ENCODE measurements at regions not wholly inside any gene's neighbourhood (a gene's known extent, or its start where the extent isn't known, plus 50 kb on each side); places are given as distances from the start of the nearest gene placed in this dataset.

DNA sequence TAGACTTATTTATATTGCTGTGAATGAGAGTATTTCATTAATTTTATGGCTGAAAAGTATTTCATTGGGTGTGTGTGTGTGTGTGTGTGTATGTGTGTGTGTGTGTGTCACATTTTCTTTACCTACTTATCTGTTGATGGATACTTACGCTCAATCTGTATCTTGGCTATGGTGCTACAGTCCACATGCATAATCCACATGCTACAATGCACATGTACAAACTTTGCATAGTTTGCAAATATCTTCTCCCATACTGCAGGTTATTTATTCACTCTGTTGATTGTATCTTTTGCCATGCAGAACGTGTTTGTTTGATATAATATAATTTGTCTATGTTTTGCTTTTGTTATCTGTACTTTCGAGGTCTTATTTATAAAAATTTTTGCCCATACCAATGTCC lies 167.8 kb downstream of the RAB28 start:
- DNase-seq: no peak
- Histone ChIP-seq H3K9me3 (ENCODE audit: severe bottlenecking) (no peaks in the 10 kb centered on the region), H3K27ac (no peak overlapping the region), H3K27me3 (ENCODE audit: insufficient read depth, low read depth, severe bottlenecking) (no peaks in the 10 kb centered on the region), H3K4me3 (ENCODE audit: low read depth, low read length) (no peak overlapping the region), H3K36me3 (no peaks in the 10 kb centered on the region)
- TF ChIP-seq, protein P1, sequence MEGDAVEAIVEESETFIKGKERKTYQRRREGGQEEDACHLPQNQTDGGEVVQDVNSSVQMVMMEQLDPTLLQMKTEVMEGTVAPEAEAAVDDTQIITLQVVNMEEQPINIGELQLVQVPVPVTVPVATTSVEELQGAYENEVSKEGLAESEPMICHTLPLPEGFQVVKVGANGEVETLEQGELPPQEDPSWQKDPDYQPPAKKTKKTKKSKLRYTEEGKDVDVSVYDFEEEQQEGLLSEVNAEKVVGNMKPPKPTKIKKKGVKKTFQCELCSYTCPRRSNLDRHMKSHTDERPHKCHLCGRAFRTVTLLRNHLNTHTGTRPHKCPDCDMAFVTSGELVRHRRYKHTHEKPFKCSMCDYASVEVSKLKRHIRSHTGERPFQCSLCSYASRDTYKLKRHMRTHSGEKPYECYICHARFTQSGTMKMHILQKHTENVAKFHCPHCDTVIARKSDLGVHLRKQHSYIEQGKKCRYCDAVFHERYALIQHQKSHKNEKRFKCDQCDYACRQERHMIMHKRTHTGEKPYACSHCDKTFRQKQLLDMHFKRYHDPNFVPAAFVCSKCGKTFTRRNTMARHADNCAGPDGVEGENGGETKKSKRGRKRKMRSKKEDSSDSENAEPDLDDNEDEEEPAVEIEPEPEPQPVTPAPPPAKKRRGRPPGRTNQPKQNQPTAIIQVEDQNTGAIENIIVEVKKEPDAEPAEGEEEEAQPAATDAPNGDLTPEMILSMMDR (IDR thresholded peaks at IDR 0.05; ENCODE audit: low read depth, low read length): no peak

DNA sequence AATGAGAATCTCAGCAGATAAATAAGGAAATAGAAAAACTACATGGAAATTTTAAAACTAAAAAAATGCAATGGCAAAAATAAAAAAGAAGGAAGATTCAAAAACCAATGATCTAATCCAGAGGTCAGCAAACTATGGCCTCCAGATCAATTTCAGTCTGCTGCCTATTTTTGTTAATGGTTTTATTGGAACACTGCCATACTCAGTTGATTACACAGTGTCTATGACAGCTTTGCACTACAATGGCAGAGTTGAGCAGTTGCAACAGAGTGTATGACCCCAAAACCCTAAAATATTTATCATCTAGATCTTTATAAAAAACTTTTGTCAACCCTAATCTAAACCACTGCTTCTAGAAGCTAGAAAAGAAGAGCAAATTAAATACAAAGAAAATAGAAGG lies 170.3 kb downstream of the RAB28 start:
- TF ChIP-seq, protein P1 (IDR thresholded peaks at IDR 0.05; ENCODE audit: low read depth, low read length): no peak
- Histone ChIP-seq H3K9me3 (ENCODE audit: severe bottlenecking) (no peaks in the 10 kb centered on the region), H3K27ac (no peak overlapping the region), H3K4me3 (ENCODE audit: low read depth, low read length) (no peak overlapping the region), H3K27me3 (ENCODE audit: insufficient read depth, low read depth, severe bottlenecking) (no peaks in the 10 kb centered on the region), H3K36me3 (no peaks in the 10 kb centered on the region)
- DNase-seq: no peak

DNA sequence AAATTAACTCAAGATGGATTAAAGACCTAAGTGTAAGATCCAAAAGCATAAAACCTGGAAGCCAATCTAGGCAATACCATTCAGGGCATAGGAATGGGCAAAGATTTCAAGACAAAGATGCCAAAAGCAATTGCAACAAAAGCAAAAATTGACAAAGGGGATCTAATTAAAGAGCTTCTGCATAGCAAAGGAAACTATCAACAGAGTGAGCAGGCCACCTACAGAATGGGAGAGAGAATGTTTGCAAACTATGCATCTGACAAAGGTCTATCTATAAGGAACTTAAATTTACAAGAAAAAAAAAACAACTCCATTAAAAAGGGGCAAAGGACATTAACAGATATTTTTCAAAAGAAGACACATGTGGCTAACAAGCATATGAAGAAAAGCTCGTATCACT lies 171.9 kb downstream of the RAB28 start:
- TF ChIP-seq, protein P1 (IDR thresholded peaks at IDR 0.05; ENCODE audit: low read depth, low read length): no peak

DNA sequence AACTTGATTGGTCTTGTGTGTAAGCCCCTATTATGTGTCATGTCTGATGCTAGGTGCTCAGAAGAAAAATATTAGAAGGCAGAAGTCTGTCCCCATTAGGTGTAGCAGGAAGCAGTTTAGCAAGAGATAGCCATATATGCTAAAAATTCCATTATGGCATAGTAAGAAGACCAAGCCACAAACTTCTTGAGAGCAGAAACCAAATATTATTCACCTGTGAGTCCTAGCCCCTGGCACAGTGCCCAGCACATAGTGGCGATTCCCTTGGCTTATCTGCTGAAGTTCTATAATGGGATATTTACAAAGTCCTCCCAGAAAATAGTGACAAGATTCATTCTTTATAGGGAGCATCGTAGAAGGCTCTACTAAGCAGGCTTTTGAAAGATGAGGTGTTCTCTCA lies 174.4 kb downstream of the RAB28 start:
- H3K4me3 ChIP-seq (ENCODE audit: low read depth, low read length): no peak overlapping the region
- no peak overlapping the region for H3K27ac ChIP-seq
- H3K27me3 ChIP-seq (ENCODE audit: insufficient read depth, low read depth, severe bottlenecking): no peaks in the 10 kb centered on the region
- no peaks in the 10 kb centered on the region for H3K36me3 ChIP-seq
- TF ChIP-seq, protein P1 (IDR thresholded peaks at IDR 0.05; ENCODE audit: low read depth, low read length): no peak
- no peak for DNase-seq
- no peaks in the 10 kb centered on the region for H3K9me3 ChIP-seq (ENCODE audit: severe bottlenecking)

More for the DNA sequence above, 171.9 kb downstream of the RAB28 start:
- Histone ChIP-seq H3K27ac (no peak overlapping the region), H3K4me3 (ENCODE audit: low read depth, low read length) (no peak overlapping the region), H3K27me3 (ENCODE audit: insufficient read depth, low read depth, severe bottlenecking) (no peaks in the 10 kb centered on the region), H3K36me3 (no peaks in the 10 kb centered on the region), H3K9me3 (ENCODE audit: severe bottlenecking) (no peaks in the 10 kb centered on the region)
- DNase-seq: no peak

DNA sequence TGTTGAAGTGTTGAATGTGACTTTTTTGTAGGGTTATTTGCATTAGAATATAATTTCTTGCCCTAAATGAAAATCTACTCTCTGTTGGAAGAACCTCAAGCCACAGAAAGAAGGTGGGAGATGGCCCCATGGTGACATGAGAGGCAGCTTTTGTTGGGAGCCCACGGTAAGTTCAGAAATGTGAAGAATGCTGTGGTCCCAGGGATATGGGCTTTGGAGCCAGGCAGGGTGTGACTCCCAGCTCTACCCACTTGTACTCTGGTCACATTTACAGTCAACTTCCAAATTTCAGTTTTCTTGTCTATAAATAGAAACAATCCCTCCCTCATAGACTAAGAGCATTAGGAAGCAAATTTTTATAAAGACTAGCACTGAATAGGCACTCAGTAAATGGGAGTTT lies 177.8 kb downstream of the RAB28 start:
- H3K27ac ChIP-seq: no peak overlapping the region
- TF ChIP-seq, protein P1 (IDR thresholded peaks at IDR 0.05; ENCODE audit: low read depth, low read length): no peak
- H3K4me3 ChIP-seq (ENCODE audit: low read depth, low read length): no peak overlapping the region
- H3K36me3 ChIP-seq: no peaks in the 10 kb centered on the region
- no peaks in the 10 kb centered on the region for H3K9me3 ChIP-seq (ENCODE audit: severe bottlenecking)
- DNase-seq: no peak
- H3K27me3 ChIP-seq (ENCODE audit: insufficient read depth, low read depth, severe bottlenecking): no peaks in the 10 kb centered on the region

DNA sequence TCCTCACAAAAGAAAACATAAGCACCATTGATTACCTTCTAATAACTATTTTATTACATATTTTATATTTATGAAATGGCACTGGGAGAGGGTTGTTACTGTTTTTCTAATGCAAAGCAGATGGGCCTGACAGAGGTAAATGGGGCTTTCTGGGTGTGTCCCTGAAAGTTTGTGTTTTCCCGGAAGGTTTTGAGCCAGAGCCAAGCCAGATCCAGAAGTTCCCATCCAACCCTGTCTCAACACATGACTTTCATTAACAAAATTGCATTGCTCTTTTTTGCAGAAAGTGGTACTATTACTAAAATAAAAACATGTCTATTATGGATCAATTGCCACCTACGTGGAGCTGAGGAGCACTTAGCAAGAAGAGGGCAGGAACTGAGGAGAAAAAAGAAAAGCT lies 181.3 kb downstream of the RAB28 start:
- H3K36me3 ChIP-seq: no peaks in the 10 kb centered on the region
- TF ChIP-seq, protein P1 (IDR thresholded peaks at IDR 0.05; ENCODE audit: low read depth, low read length): no peak
- no peak for DNase-seq

More for the DNA sequence above, 181.3 kb downstream of the RAB28 start:
- Histone ChIP-seq H3K9me3 (ENCODE audit: severe bottlenecking) (no peaks in the 10 kb centered on the region), H3K27me3 (ENCODE audit: insufficient read depth, low read depth, severe bottlenecking) (no peaks in the 10 kb centered on the region), H3K27ac (no peak overlapping the region), H3K4me3 (ENCODE audit: low read depth, low read length) (no peak overlapping the region)
